PC-3 (cell line): ENCODE measurements at regions not wholly inside any gene's neighbourhood (a gene's known extent, or its start where the extent isn't known, plus 50 kb on each side); places are given as distances from the start of the nearest gene placed in this dataset.

Source experiments
- ATAC-seq: fragments of 200-7000 bp; cut with Tn5 transposase; 2 replicates; pipeline ENCODE4 v1.9.1; 2020; ENCODE audit warnings: mild to moderate bottlenecking, moderate library complexity
- BruUV-seq: library from RNA; stranded (reverse); fragments of 400-500 nt; replicated peaks from 2 replicates; lab custom pipeline; 2021; lab: Mats Ljungman, UMichigan
- CTCF ChIA-PET: fragments of 300-600 bp; sonication (Branson Sonifier 250); formaldehyde crosslinking; loops from one replicate; lab custom pipeline; 2022; ENCODE audit warnings: antibody characterized with exemption; lab: Charles Lee
- POLR2A ChIA-PET: fragments of 300-600 bp; sonication (Branson Sonifier 250); formaldehyde crosslinking; loops from one replicate; lab custom pipeline; 2022; ENCODE audit warnings: antibody characterized with exemption; ENCODE audit not compliant: unreplicated experiment; lab: Charles Lee
- DNase-seq: peaks from one replicate; pipeline ENCODE4 v3.0.0-alpha.2; 2015
- H2AFZ ChIP-seq: fragments of 300-600 bp; sonication (generic); 2 replicates; pipeline ENCODE4 v1.6.0; 2016; ENCODE audit warnings: antibody characterized with exemption, low read length
- H3F3A ChIP-seq: fragments of 300-600 bp; sonication (generic); one replicate; pipeline ENCODE4 v1.6.0; 2017; ENCODE audit warnings: antibody characterized with exemption, low read length, control low read depth, mild to moderate bottlenecking; ENCODE audit not compliant: unreplicated experiment
- H3K27ac ChIP-seq: fragments of 300-600 bp; sonication (generic); 2 replicates; pipeline ENCODE4 v1.5.1; 2016; ENCODE audit warnings: mild to moderate bottlenecking, low read length
- H3K27me3 ChIP-seq: fragments of 300-600 bp; sonication (generic); 2 replicates; pipeline ENCODE4 v1.6.1; 2016; ENCODE audit warnings: low read length, mixed read lengths
- H3K36me3 ChIP-seq: fragments of 300-600 bp; sonication (generic); 2 replicates; pipeline ENCODE4 v1.6.1; 2016; ENCODE audit warnings: low read depth, mixed run types, low read length, mixed read lengths
- H3K4me1 ChIP-seq: fragments of 300-600 bp; sonication (generic); 2 replicates; pipeline ENCODE4 v1.5.1; 2016; ENCODE audit warnings: low read length; ENCODE audit not compliant: insufficient read depth
- H3K4me2 ChIP-seq: fragments of 300-600 bp; sonication (generic); 2 replicates; pipeline ENCODE4 v1.6.0; 2016; ENCODE audit warnings: low read length
- H3K4me3 ChIP-seq: fragments of 300-600 bp; sonication (generic); 2 replicates; pipeline ENCODE4 v1.5.1; 2016; ENCODE audit warnings: mild to moderate bottlenecking, low read length, mixed read lengths
- H3K79me2 ChIP-seq: fragments of 300-600 bp; sonication (generic); 2 replicates; pipeline ENCODE4 v1.6.1; 2017; ENCODE audit warnings: low read length, mixed read lengths
- H3K9ac ChIP-seq: fragments of 300-600 bp; sonication (generic); 2 replicates; pipeline ENCODE4 v1.6.0; 2016; ENCODE audit warnings: mild to moderate bottlenecking, low read length
- H3K9me2 ChIP-seq: fragments of 300-600 bp; sonication (generic); replicated peaks from 2 replicates; pipeline ENCODE4 v1.6.1; 2016; ENCODE audit warnings: mixed run types, low read length, mixed read lengths
- H3K9me3 ChIP-seq: fragments of 300-600 bp; sonication (generic); 2 replicates; pipeline ENCODE4 v1.6.1; 2016; ENCODE audit warnings: low read length, mixed read lengths
- H4K20me1 ChIP-seq: fragments of 300-600 bp; sonication (generic); 2 replicates; pipeline ENCODE4 v1.6.1; 2016; ENCODE audit warnings: low read length, mixed read lengths
- EZH2 ChIP-seq: fragments of 300-600 bp; sonication (generic); IDR thresholded peaks from one replicate; pipeline ENCODE4 v1.6.1; 2017; ENCODE audit warnings: antibody characterized with exemption, mild to moderate bottlenecking, low read length; ENCODE audit not compliant: unreplicated experiment
- EZH2phosphoT487 ChIP-seq: fragments of 300-600 bp; sonication (generic); IDR thresholded peaks from 2 replicates; pipeline ENCODE4 v1.6.1; 2018; ENCODE audit warnings: mild to moderate bottlenecking, antibody characterized with exemption, low read length, borderline replicate concordance
- intact Hi-C: fragments of 100-400 bp; cut with micrococcal nuclease; formaldehyde crosslinking; loops from 2 replicates; pipeline ENCODE4 v1.9.0; 2023
- TF ChIP-seq, protein P1 (sequence below): fragments of 300-600 bp; sonication (generic); conservative IDR thresholded peaks from 2 replicates; pipeline ENCODE4 v1.5.1; 2017; ENCODE audit warnings: antibody characterized with exemption, low read depth, mild to moderate bottlenecking, low read length

DNA sequence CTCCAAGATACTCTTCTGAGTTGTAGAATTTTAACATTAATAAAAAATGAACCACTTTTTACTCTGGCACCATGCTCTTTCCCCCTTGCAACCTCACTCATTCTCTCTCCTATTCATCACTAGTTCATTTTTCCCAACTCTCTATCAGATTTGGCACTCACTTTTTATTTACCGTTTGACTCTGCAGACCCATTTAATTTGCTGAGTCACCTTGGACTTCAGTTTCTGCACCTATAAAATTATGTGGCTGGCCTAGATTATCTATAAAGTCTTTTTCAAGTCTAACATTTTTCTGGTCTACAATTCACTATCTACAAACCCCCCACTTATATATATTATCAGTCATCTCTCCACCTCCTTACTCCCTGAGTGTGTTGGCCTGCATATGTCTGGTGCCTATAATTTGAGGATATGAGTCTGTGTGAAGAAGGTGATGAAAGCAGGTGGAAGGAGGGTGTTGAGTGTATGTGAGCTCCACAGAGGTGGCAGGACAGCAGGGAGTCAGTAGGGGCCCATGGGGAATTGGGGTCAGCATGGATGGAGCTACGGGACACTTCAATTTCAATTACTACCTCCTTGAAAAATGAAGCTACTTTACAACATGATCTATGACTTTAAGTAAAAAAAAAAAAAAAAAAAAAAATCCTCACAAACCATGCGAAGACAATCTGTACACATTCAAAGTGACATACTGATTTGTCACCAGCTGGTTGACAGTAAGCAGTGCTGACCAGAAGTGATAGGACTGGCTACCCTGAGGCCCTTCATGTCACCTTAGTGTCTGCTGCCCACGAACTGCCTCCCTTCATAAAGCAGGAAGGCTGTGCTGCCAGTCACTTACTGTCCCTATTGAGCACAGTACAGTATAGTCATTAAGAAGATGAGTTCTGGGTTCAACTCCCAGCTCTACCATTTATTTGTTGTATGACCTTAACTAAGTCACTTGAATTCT is 334.2 kb upstream of the IL12A start:
- CTCF ChIA-PET: interaction anchor here (0.5 kb wide), 1 partner anchor 38 kb away, joined by 9 read pairs; no protein-coding TSS in a partner anchor
- no TSS peak for BruUV-seq

DNA sequence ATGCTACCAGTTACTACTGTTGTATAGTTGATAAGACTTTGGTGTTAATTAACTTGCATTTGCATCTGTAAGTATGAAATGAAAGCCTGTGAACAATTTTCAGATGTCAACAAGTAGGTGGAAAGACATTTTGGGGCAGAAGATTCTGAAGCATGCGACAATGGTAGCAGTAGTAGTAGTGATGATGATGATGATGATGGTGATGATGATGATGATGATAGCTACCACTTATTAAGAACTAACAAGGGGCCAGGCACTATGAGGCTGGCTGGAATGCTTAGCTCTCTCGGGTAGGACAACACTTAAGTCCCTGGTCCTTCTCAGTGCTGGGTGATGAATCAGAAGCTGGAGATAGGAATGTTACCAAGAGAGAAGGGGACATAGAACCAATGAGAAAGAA is 333.4 kb upstream of the IL12A start:
- Histone ChIP-seq H3K27me3 (no peaks in the 10 kb centered on the region), H2AFZ (no peak overlapping the region), H3K4me1 (peaks cover 29% of the 10 kb centered on the region), H3K9ac (no peak overlapping the region), H3K4me2 (peak overlapping the region; percentile 65; the same call in 1 of the 2 replicates), H3K9me3 (no peaks in the 10 kb centered on the region), H3K79me2 (no peaks in the 10 kb centered on the region), H3K4me3 (no peak overlapping the region), H3K9me2 (no peaks in the 10 kb centered on the region), H3K36me3 (no peaks in the 10 kb centered on the region), H4K20me1 (no peaks in the 10 kb centered on the region), H3K27ac (peak overlapping the region; percentile 69; the same call in 1 of the 2 replicates), H3F3A (no peaks in the 10 kb centered on the region)
- DNase-seq (no peak), ATAC-seq (no peak)
- ChIA-PET POLR2A (interaction anchor here (0.5 to 0.6 kb wide), 2 partner anchors 18 to 356 kb away, joined by 3 to 4 read pairs; no protein-coding TSS in a partner anchor), CTCF (interaction anchor here (0.5 kb wide), 1 partner anchor 39 kb away, joined by 9 read pairs; no protein-coding TSS in a partner anchor)
- intact Hi-C loops: no loop called here
- BruUV-seq: no TSS peak
- TF ChIP-seq EZH2phosphoT487 (no peak), EZH2 (no peak)
- TF ChIP-seq, protein P1, sequence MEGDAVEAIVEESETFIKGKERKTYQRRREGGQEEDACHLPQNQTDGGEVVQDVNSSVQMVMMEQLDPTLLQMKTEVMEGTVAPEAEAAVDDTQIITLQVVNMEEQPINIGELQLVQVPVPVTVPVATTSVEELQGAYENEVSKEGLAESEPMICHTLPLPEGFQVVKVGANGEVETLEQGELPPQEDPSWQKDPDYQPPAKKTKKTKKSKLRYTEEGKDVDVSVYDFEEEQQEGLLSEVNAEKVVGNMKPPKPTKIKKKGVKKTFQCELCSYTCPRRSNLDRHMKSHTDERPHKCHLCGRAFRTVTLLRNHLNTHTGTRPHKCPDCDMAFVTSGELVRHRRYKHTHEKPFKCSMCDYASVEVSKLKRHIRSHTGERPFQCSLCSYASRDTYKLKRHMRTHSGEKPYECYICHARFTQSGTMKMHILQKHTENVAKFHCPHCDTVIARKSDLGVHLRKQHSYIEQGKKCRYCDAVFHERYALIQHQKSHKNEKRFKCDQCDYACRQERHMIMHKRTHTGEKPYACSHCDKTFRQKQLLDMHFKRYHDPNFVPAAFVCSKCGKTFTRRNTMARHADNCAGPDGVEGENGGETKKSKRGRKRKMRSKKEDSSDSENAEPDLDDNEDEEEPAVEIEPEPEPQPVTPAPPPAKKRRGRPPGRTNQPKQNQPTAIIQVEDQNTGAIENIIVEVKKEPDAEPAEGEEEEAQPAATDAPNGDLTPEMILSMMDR: no peak

More for the DNA sequence above, 334.2 kb upstream of the IL12A start:
- H3K4me2 ChIP-seq: peak overlapping the region; percentile 65
- H4K20me1 ChIP-seq: no peaks in the 10 kb centered on the region
- peak overlapping the region; percentile 69 for H3K27ac ChIP-seq
- H3K9ac ChIP-seq: no peak overlapping the region
- H3K4me1 ChIP-seq: peaks cover 29% of the 10 kb centered on the region
- TF ChIP-seq EZH2phosphoT487 (no peak), EZH2 (no peak)
- TF ChIP-seq, protein P1: no peak
- H3F3A ChIP-seq: no peaks in the 10 kb centered on the region
- POLR2A ChIA-PET: interaction anchor here (0.5 to 0.7 kb wide), 3 partner anchors 18 to 356 kb away, joined by 3 to 11 read pairs (median 4); no protein-coding TSS in a partner anchor
- intact Hi-C loops: loop anchor here (1.0 kb wide), 1 partner anchor 108 kb away; no protein-coding TSS in a partner anchor
- DNase-seq (peak; percentile 89), ATAC-seq (peak; percentile 84)
- H3K27me3 ChIP-seq: no peaks in the 10 kb centered on the region
- H2AFZ ChIP-seq: no peak overlapping the region
- H3K79me2 ChIP-seq: no peaks in the 10 kb centered on the region
- H3K36me3 ChIP-seq: no peaks in the 10 kb centered on the region
- no peaks in the 10 kb centered on the region for H3K9me2 ChIP-seq
- no peaks in the 10 kb centered on the region for H3K9me3 ChIP-seq
- H3K4me3 ChIP-seq: no peak overlapping the region
